Activated B cell treated with CpG ODN at 0.5 μM for 24 hours (primary cell): ENCODE measurements at regions not wholly inside any gene's neighbourhood (a gene's known extent, or its start where the extent isn't known, plus 50 kb on each side); places are given as distances from the start of the nearest gene placed in this dataset.

ENCODE experiments used
- ATAC-seq: fragments of 200-7000 bp; cut with Tn5 transposase; one replicate; pipeline ENCODE4 v1.10.0; 2021; ENCODE audit warnings: low read depth, mild to moderate bottlenecking, moderate library complexity
- CTCF ChIA-PET: fragments of 350-600 bp; sonication (Branson Sonifier 250); formaldehyde crosslinking; loops from one replicate; lab custom pipeline; 2021; ENCODE audit warnings: antibody characterized with exemption; lab: Charles Lee
- POLR2A ChIA-PET: fragments of 350-600 bp; sonication (Branson Sonifier 250); formaldehyde crosslinking; loops from one replicate; lab custom pipeline; 2021; ENCODE audit warnings: antibody characterized with exemption; lab: Charles Lee
- DNase-seq: peaks from one replicate; pipeline ENCODE4 v3.0.0; 2022
- H3K27ac Mint-ChIP-seq: one replicate; pipeline ENCODE4 v1.8.0; 2020; ENCODE audit warnings: mixed read lengths
- H3K27me3 Mint-ChIP-seq: one replicate; pipeline ENCODE4 v1.8.0; 2021; ENCODE audit warnings: mixed read lengths
- H3K36me3 Mint-ChIP-seq: one replicate; pipeline ENCODE4 v1.8.0; 2021; ENCODE audit warnings: low read depth, mixed read lengths
- H3K4me1 Mint-ChIP-seq: one replicate; pipeline ENCODE4 v1.8.0; 2021; ENCODE audit warnings: mixed read lengths
- H3K4me3 Mint-ChIP-seq: one replicate; pipeline ENCODE4 v1.8.0; 2020; ENCODE audit warnings: mild to moderate bottlenecking, mixed read lengths
- H3K9me3 Mint-ChIP-seq: one replicate; pipeline ENCODE4 v1.8.0; 2020; ENCODE audit warnings: mixed read lengths
- CTCF ChIP-seq: fragments of 200-600 bp; IDR thresholded peaks from one replicate; pipeline ENCODE4 v1.8.0; 2022; ENCODE audit warnings: antibody characterized with exemption, mild to moderate bottlenecking
- intact Hi-C: fragments of 100-400 bp; cut with micrococcal nuclease; formaldehyde crosslinking; loops from one replicate; pipeline ENCODE4 v1.15.1; 2024

GRCh38 chr3:11903047-11903446 is 56.4 kb upstream of the TAMM41 start:
- Mint-ChIP-seq H3K36me3 (no peaks in the 10 kb centered on the region), H3K27ac (no peak overlapping the region), H3K9me3 (no peaks in the 10 kb centered on the region), H3K4me3 (no peak overlapping the region), H3K27me3 (no peaks in the 10 kb centered on the region), H3K4me1 (no peaks in the 10 kb centered on the region)
- intact Hi-C loops: no loop called here
- TF ChIP-seq CTCF: no peak
- ChIA-PET CTCF (no interaction called here), POLR2A (no interaction called here)
- ATAC-seq (no peak), DNase-seq (no peak)

- DNase-seq (no peak), ATAC-seq (no peak)
- intact Hi-C loops: no loop called here
- H3K27me3 Mint-ChIP-seq: no peaks in the 10 kb centered on the region
- no peak overlapping the region for H3K27ac Mint-ChIP-seq
- H3K4me3 Mint-ChIP-seq: no peak overlapping the region
- TF ChIP-seq CTCF: no peak
- H3K9me3 Mint-ChIP-seq: no peaks in the 10 kb centered on the region
- CTCF ChIA-PET: no interaction called here
- POLR2A ChIA-PET: no interaction called here
- H3K36me3 Mint-ChIP-seq: no peaks in the 10 kb centered on the region
- H3K4me1 Mint-ChIP-seq: no peaks in the 10 kb centered on the region
Observed at GRCh38 chr3:11903447-11903846, 56.8 kb upstream of the TAMM41 start.

GRCh38 chr3:11904157-11904556 is 57.5 kb upstream of the TAMM41 start:
- Mint-ChIP-seq H3K4me1 (no peaks in the 10 kb centered on the region), H3K27me3 (peaks cover under 1% of the 10 kb centered on the region), H3K36me3 (no peaks in the 10 kb centered on the region), H3K27ac (no peak overlapping the region), H3K9me3 (no peaks in the 10 kb centered on the region), H3K4me3 (no peak overlapping the region)
- TF ChIP-seq CTCF: no peak
- CTCF ChIA-PET: no interaction called here
- intact Hi-C loops: no loop called here
- DNase-seq: no peak
- POLR2A ChIA-PET: no interaction called here
- ATAC-seq: no peak

GRCh38 chr3:11906407-11906806 is 59.7 kb upstream of the TAMM41 start:
- ATAC-seq (no peak), DNase-seq (no peak)
- H3K27ac Mint-ChIP-seq: no peak overlapping the region
- no peaks in the 10 kb centered on the region for H3K9me3 Mint-ChIP-seq
- intact Hi-C loops: no loop called here
- peaks cover 2% of the 10 kb centered on the region for H3K27me3 Mint-ChIP-seq
- ChIA-PET CTCF (no interaction called here), POLR2A (no interaction called here)
- H3K36me3 Mint-ChIP-seq: no peaks in the 10 kb centered on the region
- H3K4me1 Mint-ChIP-seq: no peaks in the 10 kb centered on the region
- H3K4me3 Mint-ChIP-seq: no peak overlapping the region
- TF ChIP-seq CTCF: no peak

- H3K4me3 Mint-ChIP-seq: no peak overlapping the region
- no peak for ATAC-seq
- POLR2A ChIA-PET: no interaction called here
Observed at GRCh38 chr3:11907667-11908660, 61.3 kb upstream of the TAMM41 start.

More at GRCh38 chr3:11907667-11908660, 61.3 kb upstream of the TAMM41 start:
- no peak for TF ChIP-seq CTCF
- no peak overlapping the region for H3K27ac Mint-ChIP-seq
- DNase-seq: no peak
- CTCF ChIA-PET: no interaction called here
- H3K4me1 Mint-ChIP-seq: no peaks in the 10 kb centered on the region
- intact Hi-C loops: no loop called here
- no peaks in the 10 kb centered on the region for H3K36me3 Mint-ChIP-seq
- H3K9me3 Mint-ChIP-seq: no peaks in the 10 kb centered on the region
- H3K27me3 Mint-ChIP-seq: peaks cover 2% of the 10 kb centered on the region
